AG04450 (cell line): ENCODE measurements at regions not wholly inside any gene's neighbourhood (a gene's known extent, or its start where the extent isn't known, plus 50 kb on each side); places are given as distances from the start of the nearest gene placed in this dataset.

ENCODE experiments used
- CTCF ChIA-PET: fragments of 300-600, 350-600 bp; formaldehyde crosslinking; extraction: SDS; loops from one replicate; lab custom pipeline; 2022; ENCODE audit warnings: antibody characterized with exemption, inconsistent platforms; lab: Charles Lee
- POLR2A ChIA-PET: fragments of 350-600 bp; formaldehyde crosslinking; extraction: SDS; loops from one replicate; lab custom pipeline; 2021; ENCODE audit warnings: antibody characterized with exemption, inconsistent platforms; lab: Yijun Ruan, JAX
- DNase-seq: peaks from one replicate; pipeline ENCODE4 v3.0.0-alpha.2; 2011; ENCODE audit warnings: low read depth, low spot score
- H3K27ac ChIP-seq: one replicate; pipeline ENCODE4 v1.5.1; 2012; ENCODE audit warnings: low read depth, low read length, control low read depth
- H3K27me3 ChIP-seq: one replicate; pipeline ENCODE4 v1.6.0; 2012; ENCODE audit warnings: low read length; ENCODE audit not compliant: control insufficient read depth, insufficient read depth
- H3K4me3 ChIP-seq: 2 replicates; pipeline ENCODE4 v1.5.1; 2011; ENCODE audit warnings: mild to moderate bottlenecking, low read depth, low read length, control low read depth
- H3K9me3 ChIP-seq: 2 replicates; pipeline ENCODE4 v1.5.1; 2012; ENCODE audit warnings: low read length; ENCODE audit not compliant: control insufficient read depth, insufficient read depth
- TF ChIP-seq, protein P1 (sequence below): IDR thresholded peaks from 2 replicates; pipeline ENCODE4 v1.5.1; 2011; ENCODE audit warnings: low read depth, low read length, control low read depth, inconsistent platforms

- H3K9me3 ChIP-seq: no peaks in the 10 kb centered on the region
- H3K4me3 ChIP-seq: no peak overlapping the region
- H3K27me3 ChIP-seq: no peaks in the 10 kb centered on the region
- TF ChIP-seq, protein P1, sequence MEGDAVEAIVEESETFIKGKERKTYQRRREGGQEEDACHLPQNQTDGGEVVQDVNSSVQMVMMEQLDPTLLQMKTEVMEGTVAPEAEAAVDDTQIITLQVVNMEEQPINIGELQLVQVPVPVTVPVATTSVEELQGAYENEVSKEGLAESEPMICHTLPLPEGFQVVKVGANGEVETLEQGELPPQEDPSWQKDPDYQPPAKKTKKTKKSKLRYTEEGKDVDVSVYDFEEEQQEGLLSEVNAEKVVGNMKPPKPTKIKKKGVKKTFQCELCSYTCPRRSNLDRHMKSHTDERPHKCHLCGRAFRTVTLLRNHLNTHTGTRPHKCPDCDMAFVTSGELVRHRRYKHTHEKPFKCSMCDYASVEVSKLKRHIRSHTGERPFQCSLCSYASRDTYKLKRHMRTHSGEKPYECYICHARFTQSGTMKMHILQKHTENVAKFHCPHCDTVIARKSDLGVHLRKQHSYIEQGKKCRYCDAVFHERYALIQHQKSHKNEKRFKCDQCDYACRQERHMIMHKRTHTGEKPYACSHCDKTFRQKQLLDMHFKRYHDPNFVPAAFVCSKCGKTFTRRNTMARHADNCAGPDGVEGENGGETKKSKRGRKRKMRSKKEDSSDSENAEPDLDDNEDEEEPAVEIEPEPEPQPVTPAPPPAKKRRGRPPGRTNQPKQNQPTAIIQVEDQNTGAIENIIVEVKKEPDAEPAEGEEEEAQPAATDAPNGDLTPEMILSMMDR: no peak
- H3K27ac ChIP-seq: no peak overlapping the region
- DNase-seq: no peak
- CTCF ChIA-PET: no interaction called here
- POLR2A ChIA-PET: no interaction called here
These were observed 363.6 kb downstream of the RNF144A start for GRCh38 chr2:7280790-7281189.

- ChIA-PET CTCF (no interaction called here), POLR2A (no interaction called here)
- no peak overlapping the region for H3K27ac ChIP-seq
- H3K4me3 ChIP-seq: no peak overlapping the region
- no peak for DNase-seq
- TF ChIP-seq, protein P1: no peak
- no peaks in the 10 kb centered on the region for H3K9me3 ChIP-seq
- no peaks in the 10 kb centered on the region for H3K27me3 ChIP-seq
These were observed 364.3 kb downstream of the RNF144A start for GRCh38 chr2:7281231-7282201.

DNA sequence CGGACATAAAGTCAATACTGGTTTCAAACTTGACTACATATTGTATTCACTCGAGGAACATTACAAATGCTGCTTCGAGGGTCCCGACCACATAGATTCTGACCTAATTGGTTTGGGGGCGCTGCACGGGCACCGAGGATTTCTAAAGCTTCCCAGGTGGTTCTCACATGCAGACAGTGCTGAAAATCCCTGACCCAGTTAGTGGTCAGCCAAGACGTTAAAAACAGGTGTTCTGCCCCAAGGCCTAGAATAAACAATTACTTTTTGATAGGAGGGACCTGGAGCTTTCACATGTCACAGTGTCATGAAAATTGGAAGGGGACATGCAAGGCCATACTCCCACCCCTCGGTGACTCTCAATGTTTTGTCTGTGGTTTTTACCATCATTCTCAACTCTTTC, 368.9 kb downstream of the RNF144A start:
- CTCF ChIA-PET: no interaction called here
- H3K27ac ChIP-seq: no peak overlapping the region
- TF ChIP-seq, protein P1: no peak

GRCh38 chr2:7288484-7288883, 371.3 kb downstream of the RNF144A start:
- CTCF ChIA-PET: no interaction called here
- POLR2A ChIA-PET: no interaction called here
- H3K27me3 ChIP-seq: no peaks in the 10 kb centered on the region

More for the DNA sequence above, 368.9 kb downstream of the RNF144A start:
- Histone ChIP-seq H3K27me3 (no peaks in the 10 kb centered on the region), H3K9me3 (no peaks in the 10 kb centered on the region), H3K4me3 (no peak overlapping the region)
- no peak for DNase-seq
- POLR2A ChIA-PET: no interaction called here

GRCh38 chr2:7289697-7290096, 372.5 kb downstream of the RNF144A start:
- CTCF ChIA-PET: no interaction called here
- H3K27me3 ChIP-seq: no peaks in the 10 kb centered on the region
- POLR2A ChIA-PET: no interaction called here
- no peak for DNase-seq
- no peak overlapping the region for H3K27ac ChIP-seq
- H3K9me3 ChIP-seq: no peaks in the 10 kb centered on the region
- H3K4me3 ChIP-seq: no peak overlapping the region
- TF ChIP-seq, protein P1: no peak

More at GRCh38 chr2:7288484-7288883, 371.3 kb downstream of the RNF144A start:
- TF ChIP-seq, protein P1: no peak
- no peak for DNase-seq
- no peaks in the 10 kb centered on the region for H3K9me3 ChIP-seq
- no peak overlapping the region for H3K27ac ChIP-seq
- H3K4me3 ChIP-seq: no peak overlapping the region
